MM.1S (cell line): ENCODE measurements at regions not wholly inside any gene's neighbourhood (a gene's known extent, or its start where the extent isn't known, plus 50 kb on each side); places are given as distances from the start of the nearest gene placed in this dataset.

ENCODE experiments used
- DNase-seq: peaks from one replicate; pipeline ENCODE4 v3.0.0-alpha.2; 2015
- H2AFZ ChIP-seq: fragments of 300-600 bp; sonication (generic); 2 replicates; pipeline ENCODE4 v1.6.0; 2016; ENCODE audit warnings: antibody characterized with exemption, low read length
- H3F3A ChIP-seq: fragments of 300-600 bp; sonication (generic); 2 replicates; pipeline ENCODE4 v1.6.1; 2016; ENCODE audit warnings: mild to moderate bottlenecking, antibody characterized with exemption, low read length, moderate library complexity, mixed read lengths; ENCODE audit not compliant: insufficient read depth
- H3K27ac ChIP-seq: fragments of 300-600 bp; sonication (generic); 2 replicates; pipeline ENCODE4 v1.5.1; 2016; ENCODE audit warnings: mild to moderate bottlenecking, low read length
- H3K27me3 ChIP-seq: fragments of 300-600 bp; sonication (generic); replicated peaks from 2 replicates; pipeline ENCODE4 v1.6.0; 2016; ENCODE audit warnings: low read length; ENCODE audit not compliant: insufficient read depth
- H3K36me3 ChIP-seq: fragments of 300-600 bp; sonication (generic); replicated peaks from 2 replicates; pipeline ENCODE4 v1.6.1; 2016; ENCODE audit warnings: mild to moderate bottlenecking, low read length, mixed read lengths; ENCODE audit not compliant: insufficient read depth
- H3K4me1 ChIP-seq: fragments of 300-600 bp; sonication (generic); 2 replicates; pipeline ENCODE4 v1.6.1; 2016; ENCODE audit warnings: low read length, mixed read lengths
- H3K4me2 ChIP-seq: fragments of 300-600 bp; sonication (generic); 2 replicates; pipeline ENCODE4 v1.6.0; 2016; ENCODE audit warnings: low read depth, low read length
- H3K4me3 ChIP-seq: fragments of 300-600 bp; sonication (generic); 2 replicates; pipeline ENCODE4 v1.5.1; 2016; ENCODE audit warnings: low read length, mixed read lengths
- H3K79me2 ChIP-seq: fragments of 300-600 bp; sonication (generic); 2 replicates; pipeline ENCODE4 v1.6.1; 2016; ENCODE audit warnings: mixed run types, low read length, mixed read lengths
- H3K9ac ChIP-seq: fragments of 300-600 bp; sonication (generic); 2 replicates; pipeline ENCODE4 v1.6.1; 2016; ENCODE audit warnings: low read length, mixed read lengths
- H3K9me2 ChIP-seq: fragments of 300-600 bp; sonication (generic); replicated peaks from 2 replicates; pipeline ENCODE4 v1.6.1; 2016; ENCODE audit warnings: mild to moderate bottlenecking, low read length, mixed read lengths; ENCODE audit not compliant: insufficient read depth
- H3K9me3 ChIP-seq: fragments of 300-600 bp; sonication (generic); replicated peaks from 2 replicates; pipeline ENCODE4 v1.6.1; 2016; ENCODE audit warnings: mild to moderate bottlenecking, low read length, mixed read lengths; ENCODE audit not compliant: insufficient read depth
- H4K20me1 ChIP-seq: fragments of 300-600 bp; sonication (generic); 2 replicates; pipeline ENCODE4 v1.6.1; 2016; ENCODE audit warnings: mild to moderate bottlenecking, low read length, moderate library complexity, mixed read lengths; ENCODE audit not compliant: insufficient read depth
- CTCF ChIP-seq: fragments of 300-600 bp; sonication (generic); IDR thresholded peaks from 2 replicates; pipeline ENCODE4 v1.5.1; 2016; ENCODE audit warnings: antibody characterized with exemption, low read length, mixed read lengths
- EZH2 ChIP-seq: fragments of 300-600 bp; sonication (generic); optimal IDR thresholded peaks from 2 replicates; pipeline ENCODE3; 2017; ENCODE audit warnings: low read depth, mild to moderate bottlenecking, antibody characterized with exemption, low read length, mixed read lengths
- EZH2phosphoT487 ChIP-seq: fragments of 300-600 bp; sonication (generic); IDR thresholded peaks from 2 replicates; pipeline ENCODE4 v1.6.1; 2018; ENCODE audit warnings: antibody characterized with exemption, low read length

DNA sequence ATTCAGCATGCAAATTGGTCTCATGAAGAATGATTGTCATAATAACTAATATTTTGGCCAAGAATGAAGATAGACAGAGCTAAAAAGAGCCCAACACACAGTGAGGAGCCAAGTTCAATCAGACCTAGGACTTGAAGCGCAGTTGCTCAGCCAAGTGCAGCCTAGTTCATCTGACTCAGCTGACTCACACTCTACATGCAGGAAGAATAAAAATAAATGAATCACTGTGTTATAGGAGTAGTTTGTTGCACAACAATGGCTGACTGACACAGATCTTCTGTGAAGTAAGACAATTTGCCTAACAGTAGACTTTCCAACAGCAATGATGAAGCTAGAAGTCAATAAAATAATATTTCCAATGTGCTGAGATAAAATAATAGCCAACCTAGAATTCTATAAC is 261.5 kb downstream of the CEMIP2 start:
- Histone ChIP-seq H3K9ac (no peak overlapping the region), H3K4me2 (no peak overlapping the region), H3K9me2 (no peaks in the 10 kb centered on the region), H3K9me3 (no peaks in the 10 kb centered on the region), H3K27me3 (no peaks in the 10 kb centered on the region), H3K4me1 (no peaks in the 10 kb centered on the region), H4K20me1 (no peaks in the 10 kb centered on the region), H3K79me2 (no peaks in the 10 kb centered on the region), H3F3A (no peaks in the 10 kb centered on the region), H3K4me3 (no peak overlapping the region), H3K27ac (no peak overlapping the region), H3K36me3 (no peaks in the 10 kb centered on the region), H2AFZ (no peak overlapping the region)
- no peak for DNase-seq
- TF ChIP-seq EZH2 (no peak), EZH2phosphoT487 (no peak), CTCF (no peak)

- H2AFZ ChIP-seq: no peak overlapping the region
- no peaks in the 10 kb centered on the region for H4K20me1 ChIP-seq
- no peak for TF ChIP-seq CTCF
- TF ChIP-seq EZH2: no peak
- no peak for TF ChIP-seq EZH2phosphoT487
- H3K9ac ChIP-seq: no peak overlapping the region
- no peaks in the 10 kb centered on the region for H3K79me2 ChIP-seq
- H3K4me2 ChIP-seq: no peak overlapping the region
- no peaks in the 10 kb centered on the region for H3K9me2 ChIP-seq
- no peaks in the 10 kb centered on the region for H3F3A ChIP-seq
- no peak overlapping the region for H3K27ac ChIP-seq
- no peak for DNase-seq
- H3K9me3 ChIP-seq: no peaks in the 10 kb centered on the region
- H3K4me3 ChIP-seq: no peak overlapping the region
- no peaks in the 10 kb centered on the region for H3K36me3 ChIP-seq
- H3K4me1 ChIP-seq: no peaks in the 10 kb centered on the region
- no peaks in the 10 kb centered on the region for H3K27me3 ChIP-seq
Measured at GRCh38 chr9:71504636-71505035, 263.7 kb downstream of the CEMIP2 start.

- Histone ChIP-seq H3F3A (no peaks in the 10 kb centered on the region), H3K9me2 (no peaks in the 10 kb centered on the region), H2AFZ (no peak overlapping the region), H3K9ac (no peak overlapping the region), H3K9me3 (no peaks in the 10 kb centered on the region), H3K79me2 (no peaks in the 10 kb centered on the region), H3K4me3 (no peak overlapping the region), H4K20me1 (no peaks in the 10 kb centered on the region), H3K4me1 (no peaks in the 10 kb centered on the region), H3K27ac (no peak overlapping the region), H3K4me2 (no peak overlapping the region), H3K27me3 (no peaks in the 10 kb centered on the region), H3K36me3 (no peaks in the 10 kb centered on the region)
- no peak for TF ChIP-seq CTCF
- no peak for DNase-seq
Measured at GRCh38 chr9:71498691-71499090, 269.6 kb downstream of the CEMIP2 start.

DNA sequence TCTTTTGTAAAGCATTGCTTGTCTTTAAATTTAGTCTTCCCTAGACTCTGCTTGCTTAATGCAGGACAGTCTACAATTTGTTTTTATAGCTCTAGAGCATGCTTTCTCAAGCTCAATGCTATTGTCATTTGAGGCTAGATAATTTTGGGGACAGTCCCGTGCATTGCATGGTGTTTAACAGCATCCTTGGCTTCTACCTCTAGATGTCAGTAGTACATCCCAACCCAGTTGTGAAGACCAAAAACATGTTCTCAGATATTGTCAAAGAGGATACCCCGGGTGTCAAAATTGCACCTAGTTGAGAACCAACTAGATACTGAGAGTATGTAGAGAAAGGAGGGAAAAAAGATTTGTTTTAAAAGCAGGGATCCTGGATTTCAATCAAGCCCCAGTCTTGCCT is 277.5 kb downstream of the CEMIP2 start:
- Histone ChIP-seq H3K27me3 (no peaks in the 10 kb centered on the region), H3K79me2 (no peaks in the 10 kb centered on the region), H3K9me3 (no peaks in the 10 kb centered on the region), H4K20me1 (no peaks in the 10 kb centered on the region), H3K9ac (no peak overlapping the region), H3K9me2 (no peaks in the 10 kb centered on the region), H2AFZ (no peak overlapping the region), H3K36me3 (no peaks in the 10 kb centered on the region), H3F3A (no peaks in the 10 kb centered on the region), H3K27ac (no peak overlapping the region), H3K4me2 (no peak overlapping the region), H3K4me1 (no peaks in the 10 kb centered on the region), H3K4me3 (no peak overlapping the region)
- DNase-seq: peak; percentile 23
- TF ChIP-seq EZH2phosphoT487 (no peak), EZH2 (no peak), CTCF (peak; percentile 35)
